SK-N-MC (cell line): ENCODE measurements at regions not wholly inside any gene's neighbourhood (a gene's known extent, or its start where the extent isn't known, plus 50 kb on each side); places are given as distances from the start of the nearest gene placed in this dataset.

Experiments used
- DNase-seq: peaks from one replicate; pipeline ENCODE4 v3.0.0-alpha.2; 2011; ENCODE audit warnings: low read depth, low spot score
- H3K27ac ChIP-seq: fragments of 200-600 bp; sonication (generic); 2 replicates; pipeline ENCODE4 v1.5.1; 2016; ENCODE audit warnings: mixed run types
- H3K36me3 ChIP-seq: fragments of 200-600 bp; sonication (generic); 2 replicates; pipeline ENCODE4 v1.6.1; 2017; ENCODE audit warnings: antibody characterized with exemption, low read length, mixed read lengths; ENCODE audit not compliant: insufficient read depth
- H3K4me3 ChIP-seq: fragments of 200-600 bp; sonication (generic); 2 replicates; pipeline ENCODE4 v1.5.1; 2016
- H3K9ac ChIP-seq: fragments of 200-600 bp; sonication (generic); 2 replicates; pipeline ENCODE4 v1.8.0; 2017; ENCODE audit warnings: mixed run types, mixed read lengths; ENCODE audit not compliant: insufficient read length
- H3K9me3 ChIP-seq: fragments of 200-600 bp; sonication (generic); 2 replicates; pipeline ENCODE4 v1.6.1; 2017; ENCODE audit warnings: low read depth, mild to moderate bottlenecking, antibody characterized with exemption, low read length, moderate library complexity, mixed read lengths
- EZH2 ChIP-seq: fragments of 200-600 bp; sonication (generic); IDR thresholded peaks from one replicate; pipeline ENCODE4 v1.6.1; 2017; ENCODE audit warnings: antibody characterized with exemption
- FOXP2 ChIP-seq: optimal IDR thresholded peaks from 2 replicates; pipeline ENCODE3; 2011; ENCODE audit warnings: mild to moderate bottlenecking, moderate library complexity; ENCODE audit not compliant: insufficient read depth; ENCODE audit errors: extremely low read length, control extremely low read depth
- POLR2AphosphoS5 ChIP-seq: IDR thresholded peaks from 2 replicates; pipeline ENCODE4 v1.6.1; 2012; ENCODE audit warnings: mild to moderate bottlenecking, low read depth, low read length, borderline replicate concordance

DNA sequence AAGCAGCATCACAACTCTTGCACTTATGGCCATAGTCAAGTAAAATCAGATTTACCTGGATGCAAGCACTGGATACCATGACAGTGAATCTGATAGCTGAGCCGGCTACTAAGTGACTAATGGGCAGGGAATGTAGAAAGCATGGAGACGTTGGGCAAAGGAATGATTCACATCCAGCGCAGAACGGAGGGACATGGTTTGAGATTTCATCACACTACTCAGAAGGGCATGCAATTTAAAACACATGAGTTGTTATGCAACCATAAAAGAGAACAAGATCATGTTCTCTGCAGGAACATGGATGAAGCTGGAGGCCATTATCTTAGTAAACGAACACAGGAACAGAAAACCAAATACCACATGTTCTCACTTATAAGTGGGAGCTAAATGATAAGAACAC is 169.1 kb upstream of the PIK3R1 start:
- no peak for DNase-seq
- Histone ChIP-seq H3K4me3 (no peak overlapping the region), H3K9ac (no peak overlapping the region), H3K9me3 (no peaks in the 10 kb centered on the region; the same call in 1 of the 2 replicates), H3K36me3 (no peaks in the 10 kb centered on the region; the same call in 1 of the 2 replicates), H3K27ac (no peak overlapping the region)
- TF ChIP-seq POLR2AphosphoS5 (no peak), EZH2 (no peak), FOXP2 (no peak)

DNA sequence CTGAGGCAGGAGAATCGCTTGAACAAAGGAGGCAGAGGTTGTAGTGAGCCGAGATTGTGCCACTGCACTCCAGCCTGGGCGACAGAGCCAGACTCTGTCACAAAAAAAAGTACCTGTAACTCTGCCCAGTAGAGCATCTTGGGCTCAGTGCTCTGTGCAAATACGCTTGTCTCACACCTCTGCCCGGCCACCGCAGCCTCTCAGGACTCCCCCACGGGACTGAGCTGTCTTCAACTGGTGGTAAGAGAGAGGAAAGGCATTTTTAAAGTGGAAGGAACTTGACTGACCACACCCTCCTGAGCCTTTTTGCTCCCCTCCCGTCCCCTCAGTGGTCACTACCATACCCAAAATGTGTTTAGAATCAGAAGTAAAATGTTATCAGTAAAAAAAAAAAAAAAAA is 174.3 kb upstream of the PIK3R1 start:
- no peak overlapping the region for H3K4me3 ChIP-seq
- DNase-seq = no peak
- no peak overlapping the region for H3K9ac ChIP-seq
- TF ChIP-seq POLR2AphosphoS5 = no peak
- no peak for TF ChIP-seq FOXP2
- TF ChIP-seq EZH2 = no peak
- no peaks in the 10 kb centered on the region for H3K36me3 ChIP-seq
- no peaks in the 10 kb centered on the region for H3K9me3 ChIP-seq
- no peak overlapping the region for H3K27ac ChIP-seq

DNA sequence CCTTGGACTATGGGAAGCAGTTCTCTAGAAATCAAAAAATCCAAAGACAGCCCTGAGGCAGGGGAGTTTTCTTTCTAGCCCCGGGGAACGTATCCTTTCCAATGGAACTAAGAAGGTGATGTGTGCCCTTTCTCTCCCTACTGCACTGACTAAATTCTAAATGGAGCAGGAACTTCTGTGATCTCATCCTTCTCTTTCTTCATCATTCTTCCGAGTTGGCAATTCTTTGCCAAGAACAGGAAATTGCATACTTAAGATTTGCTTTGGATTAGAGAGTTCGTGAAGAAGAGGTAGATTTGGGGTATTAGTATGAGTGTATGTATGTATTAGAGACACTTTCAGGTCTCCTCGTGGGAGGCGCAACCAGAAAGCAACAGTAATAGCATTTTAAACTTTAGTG is 178.0 kb upstream of the PIK3R1 start:
- TF ChIP-seq EZH2 (no peak), FOXP2 (no peak), POLR2AphosphoS5 (no peak)

DNA sequence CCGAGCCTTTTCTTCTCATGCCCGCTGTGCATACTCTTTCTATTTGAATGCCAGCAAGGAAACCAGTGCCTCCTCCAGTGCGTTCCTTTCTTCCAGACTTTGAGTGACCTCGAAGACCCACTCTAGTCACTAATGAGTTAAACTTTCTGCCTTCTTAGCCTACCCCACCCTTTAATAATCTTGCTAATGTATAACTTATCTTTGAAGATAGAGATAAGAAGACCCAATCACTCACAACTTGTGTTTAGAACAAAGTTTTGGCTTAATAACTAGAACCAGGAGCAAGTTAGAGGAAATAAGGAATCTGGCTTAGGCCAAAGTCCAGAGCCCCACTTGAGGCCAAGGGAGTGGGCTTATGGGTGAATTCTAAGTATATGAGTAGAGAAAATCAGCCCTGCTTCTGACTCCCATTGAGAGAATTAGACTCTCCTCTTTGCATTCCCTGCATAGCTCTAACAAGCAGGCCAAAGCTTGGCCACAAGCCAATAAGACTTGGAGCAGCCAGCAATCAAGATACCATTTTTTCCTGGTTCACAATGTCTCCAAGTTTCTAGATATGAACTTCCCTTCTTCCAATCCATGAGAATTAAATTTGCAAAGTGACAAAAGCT is 181.5 kb upstream of the PIK3R1 start:
- peak overlapping the region; percentile 62 for H3K4me3 ChIP-seq
- no peak for DNase-seq

More for the DNA sequence above, 178.0 kb upstream of the PIK3R1 start:
- no peaks in the 10 kb centered on the region for H3K9me3 ChIP-seq
- peak overlapping the region; percentile 16; the same call in 1 of the 2 replicates for H3K4me3 ChIP-seq
- no peaks in the 10 kb centered on the region for H3K36me3 ChIP-seq
- H3K9ac ChIP-seq = no peak overlapping the region
- DNase-seq = no peak
- peak overlapping the region; percentile 61 for H3K27ac ChIP-seq

DNA sequence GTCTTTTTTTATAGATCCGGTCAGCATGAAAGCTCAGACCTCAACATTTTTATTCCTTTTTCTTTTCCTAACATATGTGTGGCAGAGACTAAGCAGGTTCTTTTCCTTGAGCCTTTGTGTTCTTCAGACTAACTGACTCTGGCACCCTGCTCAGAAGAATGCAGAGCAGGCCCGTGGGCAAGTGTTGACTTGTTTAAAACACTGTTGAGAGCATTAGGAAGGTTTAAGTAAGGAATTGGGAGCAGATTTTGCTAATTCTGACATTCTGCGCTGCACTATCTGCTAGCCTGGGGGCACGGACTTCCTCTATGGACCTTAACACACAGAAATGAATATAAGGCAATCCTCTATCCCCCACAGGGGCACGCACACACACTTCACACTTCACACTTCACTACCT is 182.5 kb upstream of the PIK3R1 start:
- 0 out of 2 replicates have a peak overlapping the region, but pooled peaks have one; percentile 62 for H3K4me3 ChIP-seq
- H3K36me3 ChIP-seq = no peaks in the 10 kb centered on the region
- H3K9ac ChIP-seq = no peak overlapping the region
- H3K27ac ChIP-seq = peak overlapping the region; percentile 66
- TF ChIP-seq POLR2AphosphoS5 (no peak), EZH2 (no peak), FOXP2 (no peak)
- no peaks in the 10 kb centered on the region for H3K9me3 ChIP-seq
- no peak for DNase-seq

More for the DNA sequence above, 181.5 kb upstream of the PIK3R1 start:
- H3K27ac ChIP-seq = peak overlapping the region; percentile 66
- no peaks in the 10 kb centered on the region for H3K36me3 ChIP-seq
- H3K9ac ChIP-seq = peak overlapping the region; percentile 11
- TF ChIP-seq EZH2 = no peak
- TF ChIP-seq POLR2AphosphoS5 = no peak
- TF ChIP-seq FOXP2 = no peak
- H3K9me3 ChIP-seq = no peaks in the 10 kb centered on the region

DNA sequence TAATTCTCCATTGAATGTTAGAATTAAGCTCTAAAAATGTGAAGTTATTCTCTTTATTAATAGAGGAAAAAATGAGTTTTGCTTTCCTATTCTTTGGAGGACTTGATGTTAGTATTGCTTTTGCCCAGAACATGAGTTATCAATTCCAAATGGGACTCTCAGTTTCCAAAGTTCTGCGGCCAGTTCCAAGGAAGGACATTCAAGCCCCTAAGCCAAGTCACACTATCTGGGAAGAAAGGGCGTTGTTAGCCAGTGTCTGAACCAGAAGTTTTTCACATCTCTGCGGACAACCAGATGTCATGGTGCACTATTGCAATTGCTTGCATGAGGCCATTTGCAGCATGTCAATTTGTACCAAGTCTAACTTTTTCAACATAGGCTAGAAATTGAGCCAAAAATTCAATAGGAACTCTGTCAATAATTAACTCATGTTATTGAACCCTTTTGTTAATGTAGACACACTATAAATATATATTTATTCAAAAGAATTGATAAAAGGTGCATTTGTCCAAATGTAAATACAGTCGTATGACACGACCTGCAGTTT is 183.3 kb upstream of the PIK3R1 start:
- no peak for TF ChIP-seq EZH2
- no peak for TF ChIP-seq POLR2AphosphoS5
- TF ChIP-seq FOXP2 = no peak
- peak overlapping the region; percentile 66; the same call in 1 of the 2 replicates for H3K27ac ChIP-seq
- no peaks in the 10 kb centered on the region for H3K36me3 ChIP-seq
- H3K9ac ChIP-seq = no peak overlapping the region
- H3K9me3 ChIP-seq = no peaks in the 10 kb centered on the region
- DNase-seq = no peak
- H3K4me3 ChIP-seq = no peak overlapping the region

DNA sequence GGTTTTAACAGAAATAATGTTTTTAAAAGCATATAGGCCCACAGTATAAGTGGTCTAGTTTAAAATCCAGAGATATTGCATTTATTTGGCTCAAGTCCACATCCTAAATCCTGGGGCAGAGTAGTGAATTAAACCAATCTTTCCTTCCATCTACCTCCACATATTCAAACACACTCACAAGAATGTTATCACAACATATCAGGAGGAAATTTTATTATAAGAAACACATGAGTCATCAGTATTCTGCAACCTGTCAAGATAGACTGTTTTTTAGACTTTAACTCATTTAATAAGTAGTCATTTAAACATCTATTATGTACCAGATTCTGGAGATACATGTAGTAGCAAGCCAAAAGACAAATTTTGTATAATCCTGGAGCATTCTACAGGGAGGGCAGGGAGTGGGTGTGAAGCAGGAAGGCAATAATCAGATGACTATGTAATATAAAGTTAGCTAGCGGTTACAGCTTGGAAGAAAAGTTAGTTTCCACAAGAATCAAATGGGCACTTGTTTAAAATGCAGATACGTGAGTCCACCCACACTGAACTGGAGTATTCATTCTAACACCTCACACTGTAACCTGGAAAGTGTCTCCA is 187.3 kb upstream of the PIK3R1 start:
- peak overlapping the region; percentile 44 for H3K4me3 ChIP-seq
- peak overlapping the region; percentile 97 for H3K27ac ChIP-seq
- DNase-seq = no peak
- H3K9ac ChIP-seq = peak overlapping the region; percentile 46
- TF ChIP-seq POLR2AphosphoS5 (no peak), EZH2 (no peak), FOXP2 (no peak)
- H3K9me3 ChIP-seq = no peaks in the 10 kb centered on the region
- no peaks in the 10 kb centered on the region for H3K36me3 ChIP-seq

DNA sequence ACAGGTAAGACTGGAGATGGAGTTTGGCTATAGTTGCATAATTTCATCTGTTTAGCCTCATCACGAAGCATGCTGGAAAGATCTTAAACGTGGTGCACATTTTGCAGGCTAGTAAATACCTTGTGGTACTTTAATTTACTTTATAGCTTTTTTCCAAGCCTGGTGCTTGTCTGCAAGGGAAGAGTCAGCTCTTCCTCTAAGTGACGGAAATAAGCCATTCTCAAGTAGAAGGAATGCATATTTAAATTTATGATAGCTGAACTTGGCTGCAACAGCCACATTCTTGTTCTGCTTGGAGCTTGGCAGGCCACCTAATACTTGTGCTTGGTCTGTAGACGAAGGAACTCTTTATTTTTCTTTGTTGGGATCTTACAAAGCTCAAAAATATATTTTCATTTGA is 188.0 kb upstream of the PIK3R1 start:
- Histone ChIP-seq H3K9ac (peak overlapping the region; percentile 46), H3K9me3 (no peaks in the 10 kb centered on the region), H3K4me3 (peak overlapping the region; percentile 44), H3K27ac (peak overlapping the region; percentile 97), H3K36me3 (no peaks in the 10 kb centered on the region)
- peak; percentile 72 for DNase-seq
- TF ChIP-seq EZH2 (no peak), POLR2AphosphoS5 (no peak), FOXP2 (no peak)
